Uterus (tissue), 2 donors: ENCODE measurements at regions not wholly inside any gene's neighbourhood (a gene's known extent, or its start where the extent isn't known, plus 50 kb on each side); places are given as distances from the start of the nearest gene placed in this dataset.

ENCODE experiments used
- POLR2A ChIP-seq, 2 donors: fragments of 450-650 bp; IDR thresholded peaks; one replicate each; pipeline ENCODE4 v1.6.1; 2016; ENCODE audit warnings: antibody characterized with exemption in 2 of 2, mild to moderate bottlenecking in 1 of 2, moderate library complexity in 1 of 2
- TF ChIP-seq, protein P1 (sequence below), 4 experiments: fragments of 200-600 bp in 2 of 4; fragments of 450-650 bp in 2 of 4; sonication (generic) in 2 of 4; IDR thresholded peaks; one replicate each; pipeline ENCODE4 v1.5.1; 2016 to 2019; ENCODE audit warnings: antibody characterized with exemption in 4 of 4, mild to moderate bottlenecking in 2 of 4, moderate library complexity in 1 of 4

DNA sequence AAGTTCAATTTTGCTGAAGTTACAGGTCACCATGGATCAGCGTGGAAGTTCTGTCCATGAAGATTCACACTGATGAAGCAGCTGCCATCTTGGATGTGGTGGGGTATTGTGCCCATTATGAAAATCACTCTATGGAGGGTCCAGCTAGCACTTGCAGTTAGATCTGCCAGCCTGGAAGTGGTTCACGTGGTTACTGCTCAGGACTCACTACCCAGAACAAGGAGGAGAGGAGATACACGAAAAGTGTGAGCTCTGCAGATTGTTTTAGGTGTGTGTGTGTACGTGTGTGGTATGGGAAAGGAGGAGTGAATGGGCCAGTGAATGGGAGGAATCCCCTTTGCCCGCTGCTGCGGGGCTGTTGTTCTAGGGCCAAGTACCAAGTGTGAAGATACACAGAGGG is 333.4 kb downstream of the MAF start:
- no peak for TF ChIP-seq POLR2A (IDR thresholded peaks at IDR 0.05)
- TF ChIP-seq, protein P1, sequence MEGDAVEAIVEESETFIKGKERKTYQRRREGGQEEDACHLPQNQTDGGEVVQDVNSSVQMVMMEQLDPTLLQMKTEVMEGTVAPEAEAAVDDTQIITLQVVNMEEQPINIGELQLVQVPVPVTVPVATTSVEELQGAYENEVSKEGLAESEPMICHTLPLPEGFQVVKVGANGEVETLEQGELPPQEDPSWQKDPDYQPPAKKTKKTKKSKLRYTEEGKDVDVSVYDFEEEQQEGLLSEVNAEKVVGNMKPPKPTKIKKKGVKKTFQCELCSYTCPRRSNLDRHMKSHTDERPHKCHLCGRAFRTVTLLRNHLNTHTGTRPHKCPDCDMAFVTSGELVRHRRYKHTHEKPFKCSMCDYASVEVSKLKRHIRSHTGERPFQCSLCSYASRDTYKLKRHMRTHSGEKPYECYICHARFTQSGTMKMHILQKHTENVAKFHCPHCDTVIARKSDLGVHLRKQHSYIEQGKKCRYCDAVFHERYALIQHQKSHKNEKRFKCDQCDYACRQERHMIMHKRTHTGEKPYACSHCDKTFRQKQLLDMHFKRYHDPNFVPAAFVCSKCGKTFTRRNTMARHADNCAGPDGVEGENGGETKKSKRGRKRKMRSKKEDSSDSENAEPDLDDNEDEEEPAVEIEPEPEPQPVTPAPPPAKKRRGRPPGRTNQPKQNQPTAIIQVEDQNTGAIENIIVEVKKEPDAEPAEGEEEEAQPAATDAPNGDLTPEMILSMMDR (IDR thresholded peaks at IDR 0.05): no peak
